Lung (tissue), 11 donors: ENCODE measurements at regions not wholly inside any gene's neighbourhood (a gene's known extent, or its start where the extent isn't known, plus 50 kb on each side); places are given as distances from the start of the nearest gene placed in this dataset.

Source experiments
- ATAC-seq: fragments of 200-7000 bp; cut with Tn5 transposase; one replicate; pipeline ENCODE4 v1.9.1; 2020; ENCODE audit warnings: moderate number of reproducible peaks; ENCODE audit not compliant: insufficient read depth, low FRiP score
- DNase-seq, 3 donors: peaks; one replicate each; pipeline ENCODE4 v3.0.0-alpha.2; 2013 to 2017
- H3K27ac ChIP-seq, 2 donors: one replicate each; pipeline ENCODE4 v1.5.1; 2013; ENCODE audit warnings: mild to moderate bottlenecking in 2 of 2, moderate library complexity in 2 of 2, control low read depth in 1 of 2, inconsistent platforms in 1 of 2, low read depth in 1 of 2, low read length in 1 of 2
- H3K27me3 ChIP-seq, 3 donors: one replicate each; pipeline ENCODE4 v1.5.1; 2013; ENCODE audit warnings: low read length in 2 of 3; ENCODE audit not compliant: control insufficient read depth in 3 of 3, insufficient read depth in 3 of 3
- H3K36me3 ChIP-seq, 4 donors: one replicate each; pipeline ENCODE4 v1.5.1; 2013; ENCODE audit warnings: low read length in 4 of 4, mild to moderate bottlenecking in 1 of 4, moderate library complexity in 1 of 4; ENCODE audit not compliant: control insufficient read depth in 4 of 4, insufficient read depth in 4 of 4
- H3K4me1 ChIP-seq, 5 donors: one replicate each; pipeline ENCODE4 v1.5.1; 2013; ENCODE audit warnings: low read length in 5 of 5, mild to moderate bottlenecking in 2 of 5, moderate library complexity in 1 of 5; ENCODE audit not compliant: control insufficient read depth in 5 of 5, insufficient read depth in 5 of 5
- H3K4me3 ChIP-seq: one replicate; pipeline ENCODE4 v1.5.1; 2013; ENCODE audit warnings: mild to moderate bottlenecking, control low read depth, moderate library complexity
- H3K9ac ChIP-seq, 2 donors: one replicate each; pipeline ENCODE4 v1.5.1; 2013; ENCODE audit warnings: low read length in 2 of 2, control low read depth in 1 of 2; ENCODE audit not compliant: insufficient read depth in 1 of 2
- H3K9me3 ChIP-seq, 4 donors: one replicate each; pipeline ENCODE4 v1.5.1; 2013; ENCODE audit warnings: low read length in 3 of 4, mild to moderate bottlenecking in 1 of 4, moderate library complexity in 1 of 4; ENCODE audit not compliant: control insufficient read depth in 4 of 4, insufficient read depth in 3 of 4
- CTCF ChIP-seq: IDR thresholded peaks from 2 replicates; pipeline ENCODE4 v1.5.1; 2012; ENCODE audit warnings: mild to moderate bottlenecking; ENCODE audit errors: control extremely low read depth, extremely low read depth
- WGBS, 2 donors: extraction: QIAGEN DNeasy Blood & Tissue Kit; methylation state at CpG; one replicate each; pipeline ENCODE4 v1.1.7; 2013; 5-methylcytosine and 5-hydroxymethylcytosine counted together
- donor health status: control.
- donor health status: control.
- donor health status: Bipolar disorder and iron deficiency.
- donor health status: healthy.
- donor health status: DM: yes; HTN: yes; CAD: no.

GRCh38 chr1:24992761-24993211 lies 62.7 kb upstream of the RUNX3 start:
- Histone ChIP-seq H3K27ac (no peak overlapping the region), H3K9me3 (peaks cover 0 to 5% (median 2%) of the 10 kb centered on the region in 4 donors), H3K4me3 (no peak overlapping the region), H3K36me3 (no peaks in the 10 kb centered on the region), H3K4me1 (peaks cover 0 to 2% (median 0%) of the 10 kb centered on the region in 5 donors), H3K27me3 (no peaks in the 10 kb centered on the region), H3K9ac (no peak overlapping the region)
- 52 to 57% methylated on average over 12 of the region's 12 CpGs for WGBS, 2 donors
- TF ChIP-seq CTCF = no peak
- DNase-seq (no peak), ATAC-seq (no peak)

GRCh38 chr1:24992124-24992760 lies 62.2 kb upstream of the RUNX3 start:
- H3K4me3 ChIP-seq = no peak overlapping the region
- peak overlapping the region in 1 of 2 donors; percentile 3 for H3K27ac ChIP-seq
- WGBS, 2 donors = 79 to 83% methylated on average over 9 to 11 of the region's 11 CpGs

GRCh38 chr1:24991697-24992096 lies 61.6 kb upstream of the RUNX3 start:
- no peak for ATAC-seq
- peaks cover 0 to 7% (median 2%) of the 10 kb centered on the region in 4 donors for H3K9me3 ChIP-seq
- peak overlapping the region in 1 of 2 donors; percentile 0 for H3K27ac ChIP-seq
- H3K27me3 ChIP-seq = no peaks in the 10 kb centered on the region
- no peak overlapping the region for H3K9ac ChIP-seq
- H3K36me3 ChIP-seq = no peaks in the 10 kb centered on the region
- H3K4me3 ChIP-seq = no peak overlapping the region
- no peaks in the 10 kb centered on the region for H3K4me1 ChIP-seq
- TF ChIP-seq CTCF = no peak
- 74 to 76% methylated on average over 7 of the region's 7 CpGs for WGBS, 2 donors
- DNase-seq = no peak

More at GRCh38 chr1:24992124-24992760, 62.2 kb upstream of the RUNX3 start:
- no peak overlapping the region for H3K9ac ChIP-seq
- no peaks in the 10 kb centered on the region for H3K27me3 ChIP-seq
- no peak for TF ChIP-seq CTCF
- ATAC-seq = no peak
- no peak for DNase-seq
- H3K4me1 ChIP-seq = peaks cover 0 to under 1% (median 0%) of the 10 kb centered on the region in 5 donors
- H3K36me3 ChIP-seq = no peaks in the 10 kb centered on the region
- peaks cover 0 to 7% (median 2%) of the 10 kb centered on the region in 4 donors for H3K9me3 ChIP-seq
